ENCODE measurements at regions not wholly inside any gene's neighbourhood (a gene's known extent, or its start where the extent isn't known, plus 50 kb on each side); places are given as distances from the start of the nearest gene placed in this dataset.
"Not testable (repeated sequence)": the region's sequence is repeated elsewhere in the genome, so short reads cannot be mapped to it uniquely, and the experiment has no call there.

DNA sequence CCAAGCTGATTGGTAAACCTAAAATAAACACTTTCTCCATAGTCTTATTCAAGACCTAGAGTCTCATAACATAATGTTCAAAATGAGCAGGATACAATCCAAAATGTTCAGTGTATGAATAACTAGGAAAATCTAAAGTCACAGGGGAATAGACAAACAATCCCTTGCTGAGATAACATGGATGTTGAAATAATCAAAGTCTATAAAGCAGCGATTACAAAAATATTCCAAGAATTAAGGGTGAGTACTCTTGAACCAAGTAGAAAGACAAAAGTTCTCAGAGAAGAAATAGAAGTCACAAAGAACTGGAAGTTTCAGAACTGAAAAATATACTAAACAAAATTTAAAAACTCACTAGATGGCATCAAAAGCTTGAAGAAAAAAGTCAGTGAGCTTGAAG lies 561.0 kb downstream of the INSC start:
- H3K27ac Mint-ChIP-seq: no peak overlapping the region

DNA sequence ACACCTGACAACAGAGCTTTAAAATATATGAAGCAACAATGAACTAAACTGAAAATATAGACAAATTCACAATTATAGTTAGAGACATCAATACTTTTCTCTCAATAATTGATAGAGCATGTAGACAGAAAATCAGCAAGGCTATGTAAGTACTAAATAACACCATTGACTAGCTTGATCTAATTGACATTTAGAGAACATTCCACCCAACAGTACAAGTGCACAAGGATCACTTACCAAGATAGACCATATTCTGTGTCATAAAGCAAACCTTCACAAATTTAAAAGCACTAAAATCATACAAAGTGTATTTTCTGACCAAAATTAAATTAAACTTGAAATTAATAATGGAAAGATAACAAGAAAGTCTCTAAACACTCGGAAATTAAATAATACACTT lies 562.5 kb downstream of the INSC start:
- H3K4me3 Mint-ChIP-seq: no peak overlapping the region
- peaks cover 6% of the 10 kb centered on the region for H3K4me1 Mint-ChIP-seq
- no peaks in the 10 kb centered on the region for H3K27me3 Mint-ChIP-seq (ENCODE audit: low read depth)
- peaks cover 3% of the 10 kb centered on the region for H3K36me3 Mint-ChIP-seq
- H3K27ac Mint-ChIP-seq: no peak overlapping the region
- TF ChIP-seq, protein P1, sequence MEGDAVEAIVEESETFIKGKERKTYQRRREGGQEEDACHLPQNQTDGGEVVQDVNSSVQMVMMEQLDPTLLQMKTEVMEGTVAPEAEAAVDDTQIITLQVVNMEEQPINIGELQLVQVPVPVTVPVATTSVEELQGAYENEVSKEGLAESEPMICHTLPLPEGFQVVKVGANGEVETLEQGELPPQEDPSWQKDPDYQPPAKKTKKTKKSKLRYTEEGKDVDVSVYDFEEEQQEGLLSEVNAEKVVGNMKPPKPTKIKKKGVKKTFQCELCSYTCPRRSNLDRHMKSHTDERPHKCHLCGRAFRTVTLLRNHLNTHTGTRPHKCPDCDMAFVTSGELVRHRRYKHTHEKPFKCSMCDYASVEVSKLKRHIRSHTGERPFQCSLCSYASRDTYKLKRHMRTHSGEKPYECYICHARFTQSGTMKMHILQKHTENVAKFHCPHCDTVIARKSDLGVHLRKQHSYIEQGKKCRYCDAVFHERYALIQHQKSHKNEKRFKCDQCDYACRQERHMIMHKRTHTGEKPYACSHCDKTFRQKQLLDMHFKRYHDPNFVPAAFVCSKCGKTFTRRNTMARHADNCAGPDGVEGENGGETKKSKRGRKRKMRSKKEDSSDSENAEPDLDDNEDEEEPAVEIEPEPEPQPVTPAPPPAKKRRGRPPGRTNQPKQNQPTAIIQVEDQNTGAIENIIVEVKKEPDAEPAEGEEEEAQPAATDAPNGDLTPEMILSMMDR (IDR thresholded peaks at IDR 0.05; ENCODE audit: unreplicated experiment): no peak
- peaks cover 38% of the 10 kb centered on the region for H3K9me3 Mint-ChIP-seq
- DNase-seq (ENCODE audit: low spot score in 2 of 2, unreplicated experiment in 2 of 2): no peak

More for the DNA sequence above, 561.0 kb downstream of the INSC start:
- Mint-ChIP-seq H3K9me3 (peaks cover 38% of the 10 kb centered on the region), H3K4me1 (peaks cover 2% of the 10 kb centered on the region), H3K27me3 (ENCODE audit: low read depth) (no peaks in the 10 kb centered on the region), H3K36me3 (peaks cover 3% of the 10 kb centered on the region), H3K4me3 (no peak overlapping the region)
- TF ChIP-seq, protein P1 (IDR thresholded peaks at IDR 0.05; ENCODE audit: unreplicated experiment): no peak
- no peak for DNase-seq (ENCODE audit: low spot score in 2 of 2, unreplicated experiment in 2 of 2)

DNA sequence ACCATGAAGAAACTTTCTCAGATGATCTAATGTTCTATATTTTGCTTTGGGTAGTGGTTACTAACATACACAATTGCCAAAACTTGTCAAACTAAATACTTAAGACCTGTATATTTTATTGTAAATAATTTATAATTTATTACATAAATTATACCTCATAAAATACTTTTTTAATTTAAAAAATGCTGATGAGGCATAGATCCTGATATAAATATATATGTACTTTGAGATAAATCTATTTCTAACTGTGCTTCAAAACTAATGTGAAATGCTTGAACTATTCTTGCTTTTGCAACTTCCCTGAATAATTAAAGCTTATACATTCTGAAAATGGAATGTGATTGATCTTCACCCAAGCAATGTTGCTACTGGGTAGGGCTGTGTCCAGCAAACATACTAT lies 568.8 kb downstream of the INSC start:
- Mint-ChIP-seq H3K27ac (no peak overlapping the region), H3K36me3 (peaks cover under 1% of the 10 kb centered on the region), H3K4me3 (no peak overlapping the region), H3K4me1 (peaks cover 7% of the 10 kb centered on the region), H3K9me3 (peaks cover 7% of the 10 kb centered on the region), H3K27me3 (ENCODE audit: low read depth) (no peaks in the 10 kb centered on the region)
- no peak for DNase-seq (ENCODE audit: low spot score in 2 of 2, unreplicated experiment in 2 of 2)
- TF ChIP-seq, protein P1 (IDR thresholded peaks at IDR 0.05; ENCODE audit: unreplicated experiment): no peak

DNA sequence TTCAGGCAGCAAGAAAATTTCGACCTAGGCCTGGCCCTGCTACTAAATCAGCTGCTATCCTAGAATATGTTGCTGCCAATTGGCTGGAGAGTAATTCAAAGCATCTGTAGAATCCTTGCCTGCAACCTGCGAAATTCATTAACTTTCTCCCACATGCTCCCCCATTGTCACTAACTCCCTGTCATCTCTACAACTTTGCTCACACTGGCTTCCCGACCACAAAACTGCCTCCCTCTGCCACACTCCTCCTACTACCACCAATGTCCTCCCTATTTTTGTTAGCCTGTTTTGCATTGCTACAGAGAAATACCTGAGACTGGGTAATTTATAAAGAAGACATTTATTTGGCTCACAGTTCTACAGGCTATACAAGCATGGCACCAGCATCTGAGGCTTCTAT lies 570.6 kb downstream of the INSC start:
- H3K9me3 Mint-ChIP-seq: no peaks in the 10 kb centered on the region
- no peak overlapping the region for H3K27ac Mint-ChIP-seq
- no peaks in the 10 kb centered on the region for H3K27me3 Mint-ChIP-seq (ENCODE audit: low read depth)
- H3K4me3 Mint-ChIP-seq: no peak overlapping the region
- peaks cover 7% of the 10 kb centered on the region for H3K4me1 Mint-ChIP-seq
- no peak for DNase-seq (ENCODE audit: low spot score in 2 of 2, unreplicated experiment in 2 of 2)
- no peaks in the 10 kb centered on the region for H3K36me3 Mint-ChIP-seq
- TF ChIP-seq, protein P1 (IDR thresholded peaks at IDR 0.05; ENCODE audit: unreplicated experiment): no peak

DNA sequence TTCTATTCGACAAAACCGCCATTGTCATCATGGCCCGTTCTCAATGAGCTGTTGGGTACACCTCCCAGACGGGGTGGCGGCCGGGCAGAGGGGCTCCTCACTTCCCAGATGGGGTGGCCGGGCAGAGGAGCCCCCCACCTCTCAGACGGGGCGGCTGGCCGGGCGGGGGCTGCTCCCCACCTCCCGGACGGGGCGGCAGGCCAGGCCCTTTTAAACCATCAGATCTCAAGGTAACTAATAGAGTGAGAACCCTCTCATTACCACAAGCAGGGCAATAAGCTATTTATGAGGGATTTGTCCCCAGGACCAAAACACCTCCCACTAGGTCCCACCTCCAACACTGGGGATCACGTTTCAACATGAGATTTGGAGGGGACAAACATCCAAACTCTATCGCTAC lies 571.5 kb downstream of the INSC start:
- H3K4me3 Mint-ChIP-seq; H3K36me3 Mint-ChIP-seq; H3K4me1 Mint-ChIP-seq; H3K27ac Mint-ChIP-seq; H3K27me3 Mint-ChIP-seq (ENCODE audit: low read depth); H3K9me3 Mint-ChIP-seq; DNase-seq (ENCODE audit: low spot score in 2 of 2, unreplicated experiment in 2 of 2): not testable (repeated sequence)

DNA sequence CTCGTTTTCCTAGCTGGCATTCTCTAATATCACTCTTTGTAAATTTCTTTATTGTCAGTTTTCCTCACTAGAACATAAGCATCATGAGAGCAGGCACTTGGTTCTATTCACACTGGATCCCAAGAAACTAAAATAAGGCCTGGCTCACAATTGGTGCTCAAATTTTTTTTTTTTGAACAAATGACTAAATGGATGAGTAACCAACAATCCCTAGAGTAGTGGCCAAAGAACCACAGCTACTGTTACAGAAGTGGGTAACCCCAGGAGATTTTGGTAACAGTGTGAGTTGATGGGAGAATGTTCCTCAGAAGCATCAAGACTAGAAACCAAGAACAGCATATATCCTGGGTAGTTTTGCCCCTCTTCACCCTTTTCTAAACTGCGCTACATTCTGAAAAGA lies 572.6 kb downstream of the INSC start:
- Mint-ChIP-seq H3K27ac (no peak overlapping the region), H3K4me3 (no peak overlapping the region), H3K36me3 (no peaks in the 10 kb centered on the region), H3K27me3 (ENCODE audit: low read depth) (no peaks in the 10 kb centered on the region), H3K9me3 (peaks cover 5% of the 10 kb centered on the region), H3K4me1 (peaks cover 4% of the 10 kb centered on the region)
- TF ChIP-seq, protein P1 (IDR thresholded peaks at IDR 0.05; ENCODE audit: unreplicated experiment): no peak
- DNase-seq (ENCODE audit: low spot score in 2 of 2, unreplicated experiment in 2 of 2): no peak
